H1 (cell line): ENCODE measurements at regions not wholly inside any gene's neighbourhood (a gene's known extent, or its start where the extent isn't known, plus 50 kb on each side); places are given as distances from the start of the nearest gene placed in this dataset.

Experiments used
- CTCF ChIA-PET: fragments of 300-600 bp; sonication (Branson Sonifier 250); formaldehyde crosslinking; loops from one replicate; lab custom pipeline; 2021; ENCODE audit not compliant: partially characterized antibody; lab: Charles Lee
- POLR2A ChIA-PET: fragments of 300-600 bp; sonication (Branson Sonifier 250); formaldehyde crosslinking; loops from one replicate; lab custom pipeline; 2021; ENCODE audit warnings: inconsistent platforms; ENCODE audit not compliant: partially characterized antibody; lab: Charles Lee
- DNase-seq, 2 experiments: peaks; one replicate each; pipeline versions ENCODE4 v3.0.0 to v3.0.0-alpha.2; 2010 to 2022; ENCODE audit warnings: low spot score in 2 of 2, low read depth in 1 of 2, mixed read lengths in 1 of 2
- FAIRE-seq: peaks from 2 replicates; lab custom pipeline; 2011; peaks lifted over from hg19 to GRCh38; lab: Jason Lieb, UNC
- H2AFZ ChIP-seq: 2 replicates; pipeline ENCODE4 v1.8.1; 2012; ENCODE audit warnings: low read length, inconsistent platforms
- H2AK5ac ChIP-seq: 2 replicates; pipeline ENCODE4 v1.6.1; 2013; ENCODE audit warnings: low read depth, low read length
- H2BK120ac ChIP-seq: replicated peaks from 2 replicates; pipeline ENCODE3; 2013; ENCODE audit warnings: low read depth, low read length, inconsistent platforms
- H2BK12ac ChIP-seq: 2 replicates; pipeline ENCODE4 v1.6.1; 2013; ENCODE audit warnings: low read depth, low read length
- H2BK15ac ChIP-seq: 2 replicates; pipeline ENCODE4 v1.6.1; 2013; ENCODE audit warnings: low read length
- H2BK20ac ChIP-seq: 2 replicates; pipeline ENCODE4 v1.6.1; 2013; ENCODE audit warnings: low read length
- H2BK5ac ChIP-seq: 2 replicates; pipeline ENCODE4 v1.6.1; 2013; ENCODE audit warnings: low read depth, low read length
- H3K14ac ChIP-seq: 2 replicates; pipeline ENCODE4 v1.6.1; 2013; ENCODE audit warnings: inconsistent platforms; ENCODE audit not compliant: insufficient read length
- H3K18ac ChIP-seq: 2 replicates; pipeline ENCODE4 v1.6.1; 2013; ENCODE audit warnings: low read length; ENCODE audit errors: extremely low read depth
- H3K23ac ChIP-seq: 2 replicates; pipeline ENCODE4 v1.6.1; 2013; ENCODE audit warnings: inconsistent platforms; ENCODE audit not compliant: insufficient read length
- H3K23me2 ChIP-seq: 2 replicates; pipeline ENCODE4 v1.6.1; 2013; ENCODE audit warnings: low read depth, low read length
- H3K27ac ChIP-seq: 2 replicates; pipeline ENCODE4 v1.6.1; 2011; ENCODE audit warnings: low read depth, low read length, inconsistent platforms
- H3K27me3 ChIP-seq, 4 experiments: replicated peaks in 1 of 4; 1 replicate in 1 of 4; 2 replicates in 3 of 4; pipeline versions ENCODE4 v1.6.1 to v1.8.1; 2011 to 2013; ENCODE audit warnings: low read length in 3 of 4, mild to moderate bottlenecking in 3 of 4, inconsistent platforms in 2 of 4, mixed read lengths in 2 of 4, moderate library complexity in 1 of 4; ENCODE audit not compliant: control insufficient read depth in 3 of 4, insufficient read depth in 3 of 4; ENCODE audit errors: extremely low read depth in 1 of 4
- H3K36me3 ChIP-seq, 4 experiments: 2 replicates each; pipeline versions ENCODE4 v1.6.1 to v1.8.1; 2011 to 2013; ENCODE audit warnings: mild to moderate bottlenecking in 4 of 4, low read length in 3 of 4, moderate library complexity in 2 of 4, control low read depth in 1 of 4, inconsistent platforms in 1 of 4; ENCODE audit not compliant: insufficient read depth in 4 of 4, control insufficient read depth in 2 of 4
- H3K4ac ChIP-seq: replicated peaks from 2 replicates; pipeline ENCODE3; 2013; ENCODE audit warnings: low read length, low read depth, mixed read lengths, inconsistent platforms; ENCODE audit not compliant: insufficient read length
- H3K4me1 ChIP-seq, 4 experiments: replicated peaks in 1 of 4; 1 replicate in 1 of 4; 2 replicates in 3 of 4; pipeline versions ENCODE4 v1.6.1 to v1.8.1; 2011 to 2013; ENCODE audit warnings: low read length in 3 of 4, inconsistent platforms in 2 of 4, mixed read lengths in 1 of 4; ENCODE audit not compliant: insufficient read depth in 4 of 4, control insufficient read depth in 3 of 4
- H3K4me2 ChIP-seq, 2 experiments: 2 replicates each; pipeline versions ENCODE4 v1.6.1 to v1.8.1; 2011 to 2013; ENCODE audit warnings: low read depth in 2 of 2, low read length in 2 of 2, control low read depth in 1 of 2, inconsistent platforms in 1 of 2, mild to moderate bottlenecking in 1 of 2; ENCODE audit not compliant: insufficient read depth in 1 of 2
- H3K4me3 ChIP-seq, 4 experiments: fragments of 200-600, 300-600 bp in 1 of 4; sonication (generic), shearing (Covaris generic), sonication (Bioruptor Twin) in 1 of 4; 2 replicates each; pipeline versions ENCODE4 v1.5.1 to v1.8.1; 2011 to 2016; ENCODE audit warnings: low read length in 4 of 4, low read depth in 3 of 4, control low read depth in 2 of 4, inconsistent platforms in 2 of 4, mild to moderate bottlenecking in 2 of 4, mixed read lengths in 1 of 4, moderate library complexity in 1 of 4; ENCODE audit not compliant: insufficient read depth in 2 of 4; ENCODE audit errors: extremely low read depth in 1 of 4
- H3K56ac ChIP-seq: replicated peaks from 2 replicates; pipeline ENCODE3; 2013; ENCODE audit warnings: low read depth, mild to moderate bottlenecking, mixed read lengths, low read length, inconsistent platforms; ENCODE audit not compliant: insufficient read length
- H3K79me1 ChIP-seq: 2 replicates; pipeline ENCODE4 v1.6.1; 2013; ENCODE audit warnings: low read depth, low read length, control low read depth
- H3K79me2 ChIP-seq, 2 experiments: 2 replicates each; pipeline versions ENCODE4 v1.6.1 to v1.8.1; 2012 to 2013; ENCODE audit warnings: low read length in 2 of 2, mild to moderate bottlenecking in 2 of 2, inconsistent platforms in 1 of 2; ENCODE audit not compliant: insufficient read depth in 2 of 2, control insufficient read depth in 1 of 2
- H3K9ac ChIP-seq, 4 experiments: replicated peaks in 1 of 4; 1 replicate in 1 of 4; 2 replicates in 3 of 4; pipeline versions ENCODE4 v1.6.1 to v1.8.1; 2011 to 2013; ENCODE audit warnings: low read depth in 3 of 4, low read length in 3 of 4, control low read depth in 2 of 4, mild to moderate bottlenecking in 2 of 4, moderate library complexity in 2 of 4, inconsistent platforms in 1 of 4; ENCODE audit errors: extremely low read depth in 1 of 4
- H3K9me3 ChIP-seq, 2 experiments: 2 replicates each; pipeline versions ENCODE4 v1.6.1 to v1.8.1; 2012 to 2013; ENCODE audit warnings: mild to moderate bottlenecking in 2 of 2, moderate library complexity in 2 of 2, control low read depth in 1 of 2, inconsistent platforms in 1 of 2, low read depth in 1 of 2, low read length in 1 of 2, mixed read lengths in 1 of 2; ENCODE audit not compliant: insufficient read depth in 2 of 2
- H4K20me1 ChIP-seq, 2 experiments: replicated peaks in 1 of 2; 2 replicates each; pipeline versions ENCODE3 to v1.8.1; 2011 to 2013; ENCODE audit warnings: inconsistent platforms in 2 of 2, low read length in 2 of 2, mild to moderate bottlenecking in 1 of 2; ENCODE audit not compliant: insufficient read depth in 2 of 2, control insufficient read depth in 1 of 2
- H4K5ac ChIP-seq: 2 replicates; pipeline ENCODE4 v1.6.1; 2013; ENCODE audit warnings: low read length, low read depth, mixed read lengths, inconsistent platforms; ENCODE audit not compliant: insufficient read length
- H4K8ac ChIP-seq: 2 replicates; pipeline ENCODE4 v1.8.0; 2013; ENCODE audit warnings: mild to moderate bottlenecking, moderate library complexity, low read length, inconsistent platforms; ENCODE audit not compliant: insufficient read depth; ENCODE audit errors: extremely low read depth
- H4K91ac ChIP-seq: replicated peaks from 2 replicates; pipeline ENCODE3; 2013; ENCODE audit warnings: low read length, mixed read lengths, inconsistent platforms; ENCODE audit not compliant: insufficient read length
- BACH1 ChIP-seq: IDR thresholded peaks from 2 replicates; pipeline ENCODE4 v1.6.1; 2012; ENCODE audit warnings: low read length, improper control_type of control experiment
- BCL11A ChIP-seq, 2 experiments: IDR thresholded peaks; one replicate each; pipeline ENCODE4 v1.6.1; 2011; ENCODE audit warnings: low read depth in 2 of 2, low read length in 2 of 2, mild to moderate bottlenecking in 2 of 2
- CBX5 ChIP-seq: fragments of 300-800, 300-1000 bp; sonication (generic); IDR thresholded peaks from 2 replicates; pipeline ENCODE4 v1.7.1; 2016; ENCODE audit warnings: antibody characterized with exemption, low read length, low read depth
- CBX8 ChIP-seq: fragments of 300-800, 300-1000 bp; sonication (generic); IDR thresholded peaks from 2 replicates; pipeline ENCODE4 v1.7.1; 2016; ENCODE audit warnings: low read depth, low read length, borderline replicate concordance
- CTBP2 ChIP-seq: IDR thresholded peaks from 2 replicates; pipeline ENCODE4 v1.7.0; 2011; ENCODE audit warnings: borderline replicate concordance, mild to moderate bottlenecking, moderate library complexity, mixed read lengths, low read length; ENCODE audit not compliant: insufficient read depth, insufficient read length
- GABPA ChIP-seq: IDR thresholded peaks from 2 replicates; pipeline ENCODE4 v1.6.1; 2011; ENCODE audit warnings: mild to moderate bottlenecking, low read length, moderate library complexity, borderline replicate concordance; ENCODE audit not compliant: insufficient read depth
- KDM1A ChIP-seq: fragments of 200-600, 300-600 bp; sonication (generic); IDR thresholded peaks from 2 replicates; pipeline ENCODE4 v1.7.1; 2016; ENCODE audit warnings: mild to moderate bottlenecking, low read length, borderline replicate concordance
- NANOG ChIP-seq: IDR thresholded peaks from 2 replicates; pipeline ENCODE4 v1.6.1; 2011; ENCODE audit warnings: low read length, low read depth, mild to moderate bottlenecking, inconsistent platforms; ENCODE audit not compliant: insufficient read depth, poor library complexity, severe bottlenecking
- RAD21 ChIP-seq, 2 experiments: IDR thresholded peaks in 1 of 2; conservative IDR thresholded peaks in 1 of 2; 2 replicates each; pipeline ENCODE4 v1.6.1; 2011; ENCODE audit warnings: low read depth in 2 of 2, low read length in 2 of 2, improper control_type of control experiment in 1 of 2, inconsistent platforms in 1 of 2, mild to moderate bottlenecking in 1 of 2, moderate library complexity in 1 of 2
- RXRA ChIP-seq: IDR thresholded peaks from 2 replicates; pipeline ENCODE4 v1.6.1; 2011; ENCODE audit warnings: low read depth, mild to moderate bottlenecking, low read length, moderate library complexity; ENCODE audit not compliant: insufficient read depth
- SP1 ChIP-seq: IDR thresholded peaks from 2 replicates; pipeline ENCODE4 v1.6.1; 2011; ENCODE audit warnings: low read depth, low read length
- SRF ChIP-seq: IDR thresholded peaks from 2 replicates; pipeline ENCODE4 v1.6.1; 2011; ENCODE audit warnings: mild to moderate bottlenecking, low read depth, low read length, moderate library complexity
- TAF7 ChIP-seq: optimal IDR thresholded peaks from 2 replicates; pipeline ENCODE3; 2011; ENCODE audit warnings: low read depth, mild to moderate bottlenecking, inconsistent platforms, low read length, moderate library complexity, borderline replicate concordance
- TEAD4 ChIP-seq: IDR thresholded peaks from 2 replicates; pipeline ENCODE4 v1.6.1; 2012; ENCODE audit warnings: low read depth, low read length, inconsistent platforms, mixed read lengths
- WGBS, 2 experiments: shearing (Covaris generic) in 1 of 2; methylation state at CpG; one replicate each; pipeline versions ENCODE4 v1.1.6 to v1.1.7; 2013 to 2015; ENCODE audit warnings: low lambda C conversion rate in 2 of 2, mixed read lengths in 2 of 2, inconsistent platforms in 1 of 2, low coverage in 1 of 2, missing lambda C conversion rate in 1 of 2; ENCODE audit not compliant: insufficient replicate concordance in 2 of 2, insufficient coverage in 1 of 2, insufficient read length in 1 of 2; ENCODE audit errors: extremely low coverage in 1 of 2, missing lambda C conversion rate in 1 of 2; 5-methylcytosine and 5-hydroxymethylcytosine counted together

DNA sequence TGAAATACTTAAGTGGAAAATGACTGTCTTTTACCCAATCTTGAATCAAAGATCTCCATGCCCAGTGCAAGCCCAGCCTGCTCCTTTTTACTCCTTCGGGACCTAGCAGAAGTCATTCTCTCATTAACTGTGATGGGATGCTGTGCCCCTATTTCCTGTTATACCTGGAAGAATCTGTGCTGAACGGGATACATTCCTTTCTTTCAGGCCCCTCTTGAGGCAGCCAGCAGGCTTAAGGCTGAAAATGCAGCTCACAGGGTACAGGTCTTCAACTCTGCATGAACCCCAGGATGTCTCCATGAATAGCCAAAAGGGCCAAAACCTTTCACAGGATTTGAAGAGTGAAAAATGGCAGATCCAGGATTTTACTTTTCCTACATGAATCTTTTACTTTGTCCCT lies 784.8 kb upstream of the KLHL29 start:
- H3K18ac ChIP-seq, result no peak overlapping the region
- no peak for DNase-seq

More for the DNA sequence above, 784.8 kb upstream of the KLHL29 start:
- H3K4me2 ChIP-seq, result no peak overlapping the region
- no peaks in the 10 kb centered on the region for H3K36me3 ChIP-seq
- ChIA-PET CTCF (interaction anchor here (1.7 kb wide), 1 partner anchor 28 kb away, joined by 5 read pairs; no protein-coding TSS in a partner anchor), POLR2A (no interaction called here)
- H3K23me2 ChIP-seq, result no peaks in the 10 kb centered on the region
- H3K27ac ChIP-seq, result no peak overlapping the region
- no peak overlapping the region for H3K4ac ChIP-seq
- H3K56ac ChIP-seq, result no peak overlapping the region
- H2BK12ac ChIP-seq, result no peak overlapping the region
- no peak overlapping the region for H2BK15ac ChIP-seq
- no peak overlapping the region for H4K91ac ChIP-seq
- H3K79me1 ChIP-seq, result no peaks in the 10 kb centered on the region
- no peaks in the 10 kb centered on the region for H3K9me3 ChIP-seq
- no peak overlapping the region for H2BK20ac ChIP-seq
- 64% methylated on average over 2 of the region's 2 CpGs; no CpG with 5 or more reads in 1 of the 2 experiments for WGBS, 2 experiments
- FAIRE-seq, result no peak
- no peak overlapping the region for H2BK120ac ChIP-seq
- H3K23ac ChIP-seq, result no peak overlapping the region
- H3K14ac ChIP-seq, result no peak overlapping the region
- H2AFZ ChIP-seq, result no peak overlapping the region; the same call in 1 of the 2 replicates
- H2AK5ac ChIP-seq, result no peak overlapping the region
- H4K5ac ChIP-seq, result no peak overlapping the region
- H3K79me2 ChIP-seq, result no peaks in the 10 kb centered on the region
- no peak overlapping the region for H2BK5ac ChIP-seq
- no peaks in the 10 kb centered on the region; a peak in 1 of 7 replicates for H3K4me1 ChIP-seq
- no peak overlapping the region for H4K8ac ChIP-seq
- TF ChIP-seq CTBP2, result no peak
- TF ChIP-seq RXRA, result 0 out of 2 replicates have a peak, but pooled peaks have one; percentile 30
- no peak for TF ChIP-seq TAF7
- no peak for TF ChIP-seq NANOG
- TF ChIP-seq CBX5, result no peak
- no peak for TF ChIP-seq SP1
- TF ChIP-seq RAD21 (IDR thresholded peaks at IDR 0.05 in 1 of 2, conservative IDR thresholded peaks at IDR 0.05 in 1 of 2; ENCODE audit: low read depth in 2 of 2, low read length in 2 of 2), result peak in 1 of 2 experiments; percentile 29; a peak in 2 of 4 replicates
- no peak for TF ChIP-seq GABPA
- TF ChIP-seq SRF, result no peak
- TF ChIP-seq KDM1A, result no peak
- no peak for TF ChIP-seq BACH1
- no peak for TF ChIP-seq BCL11A (IDR thresholded peaks at IDR 0.05; ENCODE audit: low read depth in 2 of 2, low read length in 2 of 2)
- peak; percentile 34; the same call in 1 of the 2 replicates for TF ChIP-seq TEAD4
- TF ChIP-seq CBX8, result no peak
- H4K20me1 ChIP-seq, result no peaks in the 10 kb centered on the region
- no peak overlapping the region for H3K4me3 ChIP-seq
- H3K9ac ChIP-seq, result no peak overlapping the region
- H3K27me3 ChIP-seq, result no peaks in the 10 kb centered on the region
